GM23338 (cell line): ENCODE measurements at regions not wholly inside any gene's neighbourhood (a gene's known extent, or its start where the extent isn't known, plus 50 kb on each side); places are given as distances from the start of the nearest gene placed in this dataset.
"Not testable (repeated sequence)": the region's sequence is repeated elsewhere in the genome, so short reads cannot be mapped to it uniquely, and the experiment has no call there.

Experiments
- ATAC-seq: fragments of 200-7000 bp; cut with Tn5 transposase; 3 replicates; pipeline ENCODE4 v1.9.1; 2020
- DNase-seq: peaks from one replicate; pipeline ENCODE4 v3.0.0-alpha.2; 2015; ENCODE audit warnings: low spot score
- H2AFZ ChIP-seq: fragments of 200-600 bp; sonication (generic); 2 replicates; pipeline ENCODE4 v1.8.0; 2016; ENCODE audit warnings: antibody characterized with exemption, mild to moderate bottlenecking, moderate library complexity
- H3F3A ChIP-seq: fragments of 200-600 bp; sonication (generic); replicated peaks from 2 replicates; pipeline ENCODE4 v1.8.0; 2017; ENCODE audit warnings: antibody characterized with exemption, mixed run types, low read depth
- H3K27ac ChIP-seq: fragments of 200-600 bp; sonication (generic); 2 replicates; pipeline ENCODE4 v1.6.1; 2016; ENCODE audit warnings: low read depth
- H3K27me3 ChIP-seq: fragments of 200-600 bp; sonication (generic); 2 replicates; pipeline ENCODE4 v1.8.0; 2016; ENCODE audit warnings: mild to moderate bottlenecking, mixed run types, moderate library complexity; ENCODE audit not compliant: insufficient read depth
- H3K36me3 ChIP-seq: fragments of 200-600 bp; sonication (generic); 2 replicates; pipeline ENCODE4 v1.8.0; 2016; ENCODE audit warnings: mild to moderate bottlenecking; ENCODE audit not compliant: insufficient read depth
- H3K4me1 ChIP-seq: fragments of 200-600 bp; sonication (generic); 2 replicates; pipeline ENCODE4 v1.8.0; 2016; ENCODE audit warnings: mild to moderate bottlenecking, moderate library complexity; ENCODE audit not compliant: insufficient read depth
- H3K4me2 ChIP-seq: fragments of 200-600 bp; sonication (generic); 2 replicates; pipeline ENCODE4 v1.7.1; 2017; ENCODE audit warnings: mixed run types
- H3K4me3 ChIP-seq: fragments of 200-600 bp; sonication (generic); 2 replicates; pipeline ENCODE4 v1.6.1; 2016; ENCODE audit warnings: mixed run types
- H3K79me2 ChIP-seq: fragments of 200-600 bp; sonication (generic); replicated peaks from 2 replicates; pipeline ENCODE4 v1.8.0; 2017; ENCODE audit warnings: mild to moderate bottlenecking; ENCODE audit not compliant: insufficient read depth
- H3K9me2 ChIP-seq: fragments of 200-600 bp; sonication (generic); 2 replicates; pipeline ENCODE4 v1.8.0; 2017; ENCODE audit not compliant: insufficient read depth
- H4K20me1 ChIP-seq: fragments of 200-600 bp; sonication (generic); replicated peaks from 2 replicates; pipeline ENCODE4 v1.8.0; 2017; ENCODE audit warnings: mild to moderate bottlenecking; ENCODE audit not compliant: insufficient read depth
- H3K27ac Mint-ChIP-seq: 2 replicates; pipeline ENCODE4 v1.8.0; 2020; ENCODE audit warnings: inconsistent platforms, mild to moderate bottlenecking, moderate library complexity, mixed read lengths
- H3K27me3 Mint-ChIP-seq: 3 replicates; pipeline ENCODE4 v1.8.0; 2022; ENCODE audit warnings: low read depth, mild to moderate bottlenecking, moderate library complexity, mixed read lengths, inconsistent platforms; ENCODE audit not compliant: insufficient read depth, poor library complexity
- H3K36me3 Mint-ChIP-seq: 3 replicates; pipeline ENCODE4 v1.8.0; 2021; ENCODE audit warnings: low read depth, mild to moderate bottlenecking, inconsistent platforms, moderate library complexity, mixed read lengths
- H3K4me1 Mint-ChIP-seq: 3 replicates; pipeline ENCODE4 v1.8.0; 2020; ENCODE audit warnings: mild to moderate bottlenecking, inconsistent platforms, mixed read lengths
- H3K4me3 Mint-ChIP-seq: 3 replicates; pipeline ENCODE4 v1.8.0; 2021; ENCODE audit warnings: moderate library complexity, mild to moderate bottlenecking, inconsistent platforms, mixed read lengths
- H3K9me3 Mint-ChIP-seq: 3 replicates; pipeline ENCODE4 v1.8.0; 2020; ENCODE audit warnings: moderate library complexity, mild to moderate bottlenecking, inconsistent platforms, mixed read lengths

- not testable (repeated sequence) for H3K9me2 ChIP-seq, ATAC-seq, H2AFZ ChIP-seq, H3K9me3 Mint-ChIP-seq, H3K4me3 ChIP-seq, H3K4me1 ChIP-seq, H3F3A ChIP-seq, H3K4me2 ChIP-seq, H3K27ac ChIP-seq, H3K36me3 ChIP-seq, H3K4me3 Mint-ChIP-seq, H3K36me3 Mint-ChIP-seq, DNase-seq, H3K27ac Mint-ChIP-seq, H3K27me3 Mint-ChIP-seq, H3K79me2 ChIP-seq, H3K27me3 ChIP-seq, H4K20me1 ChIP-seq
- peaks cover 18% of the 10 kb centered on the region for H3K4me1 Mint-ChIP-seq
Measured at GRCh38 chr16:29203046-29203932, 203.2 kb downstream of the NPIPB11 start.

DNA sequence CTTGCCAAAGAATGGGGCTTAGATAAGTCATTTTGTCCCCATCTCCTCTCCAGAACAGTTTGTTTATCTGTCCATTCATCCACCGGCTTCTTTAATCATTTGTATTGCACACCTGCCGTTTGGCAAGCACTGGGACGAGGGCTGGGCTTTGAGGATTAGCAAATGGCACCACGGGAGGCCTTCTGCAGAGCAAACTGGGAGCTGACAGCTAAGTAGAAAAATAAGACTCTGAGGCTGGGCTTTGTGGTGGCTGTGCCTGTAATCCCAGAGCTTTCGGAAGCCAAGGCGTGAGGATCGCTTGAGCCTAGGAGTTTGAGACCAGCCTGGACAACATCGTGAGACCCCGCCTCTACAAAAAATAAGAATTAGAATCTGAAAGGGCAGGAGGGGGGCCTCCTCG, 203.9 kb downstream of the NPIPB11 start:
- H3K4me1 ChIP-seq, H3K4me3 Mint-ChIP-seq, H3K4me3 ChIP-seq, H3K36me3 Mint-ChIP-seq, H3K9me2 ChIP-seq, H3K27ac ChIP-seq, H3K27ac Mint-ChIP-seq, H3F3A ChIP-seq, H4K20me1 ChIP-seq, DNase-seq, H3K27me3 ChIP-seq, H3K9me3 Mint-ChIP-seq, H3K79me2 ChIP-seq, H3K4me2 ChIP-seq, H3K36me3 ChIP-seq, H3K27me3 Mint-ChIP-seq, H2AFZ ChIP-seq: not testable (repeated sequence)
- peaks cover 18% of the 10 kb centered on the region for H3K4me1 Mint-ChIP-seq
- ATAC-seq: peak; percentile 76

DNA sequence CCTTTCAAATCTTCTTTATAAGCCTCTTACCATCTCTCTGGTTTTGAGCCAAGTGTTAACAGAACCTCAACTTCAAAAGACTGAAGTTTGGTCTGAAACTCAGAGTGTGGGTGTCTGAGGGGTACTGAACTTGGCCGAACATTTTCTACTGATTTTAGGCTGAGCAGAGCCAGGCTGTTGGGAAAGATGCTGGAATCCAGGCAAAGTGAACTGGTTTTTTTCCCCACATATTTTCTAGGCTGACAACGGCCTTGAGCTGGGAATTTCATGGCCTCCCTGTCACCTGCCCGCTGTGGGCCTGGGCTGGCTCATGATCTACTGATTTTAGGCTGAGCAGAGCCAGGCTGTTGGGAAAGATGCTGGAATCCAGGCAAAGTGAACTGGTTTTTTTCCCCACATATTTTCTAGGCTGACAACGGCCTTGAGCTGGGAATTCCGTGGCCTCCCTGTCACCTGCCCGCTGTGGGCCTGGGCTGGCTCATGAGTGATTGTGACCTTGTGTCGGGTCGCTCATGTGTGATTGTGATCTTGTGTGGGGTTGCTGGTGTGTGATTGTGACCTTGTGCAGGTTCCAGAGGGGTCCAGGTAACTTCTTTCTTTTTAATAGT, 204.4 kb downstream of the NPIPB11 start:
- not testable (repeated sequence) for H3K9me3 Mint-ChIP-seq, H3K9me2 ChIP-seq, H3K36me3 ChIP-seq, H3K4me2 ChIP-seq, H3K27me3 ChIP-seq, H3K27ac ChIP-seq, H3K4me3 Mint-ChIP-seq, H4K20me1 ChIP-seq, H3K79me2 ChIP-seq, H3K27me3 Mint-ChIP-seq, H3K36me3 Mint-ChIP-seq, ATAC-seq, H2AFZ ChIP-seq, H3K27ac Mint-ChIP-seq, H3K4me3 ChIP-seq, H3F3A ChIP-seq, DNase-seq, H3K4me1 ChIP-seq
- peaks cover 18% of the 10 kb centered on the region for H3K4me1 Mint-ChIP-seq

DNA sequence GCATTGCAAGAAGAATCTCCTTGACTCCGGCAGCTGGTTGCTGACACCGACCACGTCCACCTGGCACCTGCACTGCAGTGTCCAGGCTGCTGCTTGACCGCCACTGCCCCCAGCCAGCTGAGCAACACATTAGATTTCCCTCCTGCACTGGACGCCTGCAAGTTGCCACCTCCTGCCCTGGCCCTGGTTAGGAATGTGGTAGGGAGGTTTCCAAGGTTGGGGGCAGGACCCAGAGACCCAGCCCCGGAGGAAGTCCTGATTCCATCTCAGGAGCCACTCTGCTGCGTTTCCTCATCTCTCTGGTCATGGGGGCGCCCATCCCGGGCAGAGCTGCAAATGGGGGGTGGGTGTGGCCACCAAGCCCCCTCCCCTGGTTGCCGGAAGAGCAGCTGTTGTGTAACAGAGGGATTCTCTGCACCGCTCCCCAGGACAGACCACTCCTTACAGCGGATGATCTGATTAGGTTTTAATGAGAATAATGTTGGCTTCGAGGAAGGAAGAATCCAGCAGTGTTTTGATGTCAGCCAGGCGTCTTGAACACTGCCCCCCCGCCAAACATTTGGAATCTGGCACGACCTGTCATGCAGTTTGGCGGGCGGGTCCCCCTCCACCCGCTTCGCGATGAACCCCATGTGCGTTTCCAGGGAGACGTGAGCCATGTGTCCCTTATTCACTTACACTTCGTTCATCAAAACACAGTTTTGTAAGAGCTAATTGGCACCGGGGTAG, 205.1 kb downstream of the NPIPB11 start:
- H3K4me2 ChIP-seq, H3K27me3 ChIP-seq, H2AFZ ChIP-seq, H3K27me3 Mint-ChIP-seq, H3K4me1 ChIP-seq, H3K27ac ChIP-seq, H3F3A ChIP-seq, H3K36me3 Mint-ChIP-seq, H3K4me3 ChIP-seq, H3K9me3 Mint-ChIP-seq, H4K20me1 ChIP-seq, H3K4me3 Mint-ChIP-seq, ATAC-seq, H3K36me3 ChIP-seq, H3K27ac Mint-ChIP-seq, H3K9me2 ChIP-seq, DNase-seq, H3K79me2 ChIP-seq: not testable (repeated sequence)
- H3K4me1 Mint-ChIP-seq: peaks cover 18% of the 10 kb centered on the region

GRCh38 chr16:29200681-29201080, 205.8 kb downstream of the NPIPB11 start:
- H3K36me3 ChIP-seq, H4K20me1 ChIP-seq, DNase-seq, H3K4me2 ChIP-seq, H3K4me3 ChIP-seq, H3K4me3 Mint-ChIP-seq, H3K27me3 Mint-ChIP-seq, H3K27me3 ChIP-seq, H3K27ac ChIP-seq, ATAC-seq, H3F3A ChIP-seq, H3K36me3 Mint-ChIP-seq, H3K4me1 ChIP-seq, H3K79me2 ChIP-seq, H3K9me3 Mint-ChIP-seq, H3K27ac Mint-ChIP-seq, H3K9me2 ChIP-seq, H2AFZ ChIP-seq: not testable (repeated sequence)
- peaks cover 18% of the 10 kb centered on the region for H3K4me1 Mint-ChIP-seq

DNA sequence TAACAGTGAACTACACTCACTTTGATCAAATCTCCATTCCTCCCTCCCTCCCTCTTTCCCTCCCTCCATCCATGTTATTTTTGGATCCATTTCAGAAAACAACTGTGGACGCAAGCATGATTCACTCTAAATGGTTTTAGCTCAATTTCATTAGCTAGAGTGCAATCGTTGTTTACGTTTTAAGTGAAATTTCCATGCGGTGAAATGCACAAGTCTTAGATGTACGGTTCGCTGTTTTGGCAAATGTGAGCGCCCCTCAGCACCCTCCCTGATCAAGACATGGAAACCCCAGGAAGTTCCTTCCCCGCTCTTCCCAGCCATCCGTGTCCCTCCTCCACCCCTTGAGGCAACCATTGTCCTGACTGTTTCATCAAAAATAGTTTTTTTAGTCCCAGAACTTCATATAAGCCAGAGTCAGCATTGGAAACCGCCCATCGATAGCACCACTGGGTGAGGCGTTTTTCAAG, 206.3 kb downstream of the NPIPB11 start:
- not testable (repeated sequence) for H3K9me3 Mint-ChIP-seq, H3K27ac Mint-ChIP-seq, H2AFZ ChIP-seq, H3K36me3 Mint-ChIP-seq, H3K27me3 Mint-ChIP-seq, DNase-seq, H3K27ac ChIP-seq, H3K4me3 ChIP-seq, H3K4me1 ChIP-seq, H4K20me1 ChIP-seq, H3K4me2 ChIP-seq, H3K4me3 Mint-ChIP-seq, H3K27me3 ChIP-seq, H3K79me2 ChIP-seq, ATAC-seq, H3F3A ChIP-seq, H3K36me3 ChIP-seq, H3K9me2 ChIP-seq
- peaks cover 18% of the 10 kb centered on the region for H3K4me1 Mint-ChIP-seq
